Posterior cingulate gyrus (tissue), 11 donors: ENCODE measurements at regions not wholly inside any gene's neighbourhood (a gene's known extent, or its start where the extent isn't known, plus 50 kb on each side); places are given as distances from the start of the nearest gene placed in this dataset.
"Not testable (repeated sequence)": the region's sequence is repeated elsewhere in the genome, so short reads cannot be mapped to it uniquely, and the experiment has no call there.

ENCODE experiments used
- DNase-seq, 10 donors: peaks; one replicate each; pipeline versions ENCODE4 v3.0.0 to v3.0.0-alpha.2; 2020 to 2021; ENCODE audit warnings: mixed read lengths in 3 of 10
- intact Hi-C: fragments of 100-400 bp; cut with DNase I; formaldehyde crosslinking; loops from one replicate; pipeline ENCODE4 v1.15.1; 2023

DNA sequence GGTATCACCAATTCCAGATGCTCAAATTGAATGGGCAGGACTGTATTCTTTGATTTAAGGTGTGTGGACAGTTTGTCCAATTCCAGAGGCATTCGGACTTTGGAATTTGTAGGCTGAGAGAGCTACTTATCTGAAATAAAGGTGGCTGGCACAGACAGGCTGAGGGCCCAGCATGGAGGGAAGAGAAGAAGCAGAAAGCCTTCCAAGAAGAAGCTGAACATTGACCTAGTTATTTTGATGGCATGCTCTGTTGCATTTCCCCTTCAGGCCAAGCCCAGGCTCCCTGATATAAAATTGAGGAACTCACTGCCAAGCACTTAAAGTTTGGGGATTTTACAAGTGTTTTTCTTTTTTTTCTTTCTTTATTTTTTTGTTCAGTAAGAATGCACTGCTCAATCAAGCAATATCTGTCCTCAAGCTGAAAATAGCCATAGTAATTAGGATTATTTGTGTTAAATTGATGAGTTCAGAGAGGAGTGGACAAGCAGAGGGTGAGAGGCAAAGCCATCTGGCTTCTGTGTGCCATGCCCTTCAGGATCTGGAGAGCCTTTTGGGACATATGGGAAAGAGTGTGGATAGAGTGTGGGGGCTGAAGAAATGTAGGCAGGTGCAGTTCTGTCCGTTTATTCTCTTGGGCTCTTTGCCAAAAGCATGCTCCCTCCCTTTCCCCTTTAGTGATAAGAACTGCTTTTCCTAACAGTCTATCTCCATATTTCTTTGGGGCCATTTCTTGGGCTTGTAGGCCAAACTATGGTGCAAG, 148.9 kb downstream of the OXSM start:
- intact Hi-C loops = no loop called here
- no peak for DNase-seq

DNA sequence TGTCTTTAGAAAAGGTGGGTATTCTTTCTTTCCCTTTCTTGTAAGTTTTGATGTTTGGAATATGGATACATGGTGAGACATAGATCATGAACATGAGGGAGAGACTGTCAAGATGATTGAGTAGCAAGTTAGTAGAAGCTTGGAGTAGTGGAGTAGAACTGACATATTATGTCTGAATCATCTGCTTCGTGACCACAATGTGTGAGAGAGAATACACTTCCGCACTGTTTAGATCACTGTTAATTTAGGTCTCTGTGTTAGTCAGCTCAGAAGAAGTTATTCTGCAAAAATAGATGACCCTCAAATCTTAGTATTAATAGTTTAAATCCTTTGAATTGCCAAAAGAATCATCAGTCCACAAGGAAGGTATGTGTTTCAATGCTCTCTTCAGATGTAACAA, 151.0 kb downstream of the OXSM start:
- no peak for DNase-seq
- intact Hi-C loops = no loop called here

DNA sequence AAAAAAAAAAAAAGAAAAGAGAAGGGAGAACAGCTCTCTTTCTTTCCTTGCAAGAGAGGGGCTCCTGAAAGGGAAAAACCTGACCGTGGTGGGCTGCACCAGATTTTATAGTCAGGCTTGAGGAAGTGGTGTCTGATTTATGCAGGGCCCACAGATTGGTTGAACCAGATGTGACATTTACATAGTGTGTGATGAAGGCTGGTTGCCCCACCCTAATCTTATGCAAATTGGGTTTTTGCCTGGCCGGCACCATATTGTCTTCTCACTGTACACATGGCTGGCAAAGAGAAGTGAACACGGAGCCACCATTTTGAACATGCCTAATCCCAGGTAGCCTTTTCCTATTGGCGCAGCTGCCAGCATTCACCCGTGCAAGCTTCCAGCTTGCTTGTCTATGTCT, 154.4 kb downstream of the OXSM start:
- intact Hi-C loops = no loop called here
- no peak for DNase-seq

DNA sequence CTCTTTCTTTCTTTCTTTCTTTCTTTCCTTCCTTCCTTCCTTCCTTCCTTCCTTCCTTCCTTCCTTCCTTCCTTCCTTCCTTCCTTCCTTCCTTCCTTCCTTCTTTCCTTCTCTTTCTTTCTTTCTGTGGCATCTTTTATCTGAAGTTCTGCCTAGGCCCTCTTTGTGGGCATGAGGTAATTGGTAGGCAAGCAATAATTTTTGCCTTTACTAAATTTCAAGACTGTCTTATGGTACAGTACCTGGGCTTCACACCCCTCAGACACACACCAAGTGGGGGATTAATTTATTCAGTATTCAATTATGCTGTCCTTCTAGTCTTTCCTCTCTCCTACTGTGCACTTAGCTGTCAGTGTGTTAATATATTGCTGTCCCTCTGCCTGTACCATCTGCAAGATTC, 155.5 kb downstream of the OXSM start:
- intact Hi-C loops = no loop called here
- DNase-seq = no peak

DNA sequence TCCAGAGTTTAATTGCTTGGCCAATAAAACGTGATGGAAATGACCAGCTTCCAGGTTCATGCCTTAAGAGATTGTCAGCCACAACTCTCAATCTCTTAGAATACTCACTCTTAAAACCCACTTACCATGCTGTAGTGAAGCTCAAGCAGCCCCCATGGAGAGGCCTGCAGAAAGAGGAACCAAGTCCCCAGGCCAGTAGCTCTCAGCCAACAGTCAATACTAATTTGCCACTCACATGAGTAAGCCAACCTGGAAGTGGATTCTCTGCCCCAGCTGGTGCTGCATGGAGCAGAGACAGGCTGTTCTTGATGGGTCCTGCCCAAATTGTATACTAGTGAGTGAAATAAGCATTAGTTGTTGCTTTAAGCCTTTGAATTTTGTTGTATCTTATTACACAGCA, 155.9 kb downstream of the OXSM start:
- intact Hi-C loops = no loop called here
- no peak for DNase-seq

DNA sequence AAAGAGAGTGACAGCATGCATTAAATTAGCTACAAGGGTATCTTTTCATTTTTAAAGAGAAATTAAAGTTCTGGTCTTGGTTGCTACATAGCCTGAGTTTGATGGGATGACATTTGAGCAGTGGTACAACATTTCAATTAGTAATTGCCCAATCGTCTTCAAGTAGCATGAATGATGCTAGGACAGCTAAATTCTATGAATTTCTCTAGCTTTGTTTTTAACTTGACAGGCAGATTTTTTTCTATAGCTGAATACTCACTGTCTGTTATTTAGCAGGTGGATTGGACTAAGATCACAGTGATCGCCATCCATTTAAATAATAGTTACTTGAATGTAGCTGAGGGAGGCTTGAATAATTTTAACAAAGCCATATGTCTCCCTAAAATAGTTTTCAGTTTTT, 162.2 kb downstream of the OXSM start:
- no peak for DNase-seq
- intact Hi-C loops = no loop called here

DNA sequence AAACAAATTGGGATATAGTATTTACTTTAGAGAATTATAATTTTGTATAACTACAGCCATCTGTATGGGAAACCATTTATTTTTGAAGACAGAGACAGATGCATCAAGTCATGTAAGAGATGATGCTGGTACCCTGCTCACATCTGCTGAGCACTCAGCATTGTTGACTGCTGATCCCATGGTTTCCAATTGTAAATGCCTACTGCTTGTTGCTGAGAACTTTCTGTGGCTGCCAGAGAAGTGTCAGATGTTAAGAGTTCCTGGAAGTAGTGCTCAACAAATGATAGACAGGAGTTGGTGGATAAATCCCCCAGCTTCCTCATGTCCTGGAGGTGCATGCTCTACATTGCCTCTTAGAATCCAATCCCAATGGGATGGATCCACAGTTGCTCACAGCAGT, 167.1 kb downstream of the OXSM start:
- intact Hi-C loops = no loop called here
- DNase-seq = no peak

DNA sequence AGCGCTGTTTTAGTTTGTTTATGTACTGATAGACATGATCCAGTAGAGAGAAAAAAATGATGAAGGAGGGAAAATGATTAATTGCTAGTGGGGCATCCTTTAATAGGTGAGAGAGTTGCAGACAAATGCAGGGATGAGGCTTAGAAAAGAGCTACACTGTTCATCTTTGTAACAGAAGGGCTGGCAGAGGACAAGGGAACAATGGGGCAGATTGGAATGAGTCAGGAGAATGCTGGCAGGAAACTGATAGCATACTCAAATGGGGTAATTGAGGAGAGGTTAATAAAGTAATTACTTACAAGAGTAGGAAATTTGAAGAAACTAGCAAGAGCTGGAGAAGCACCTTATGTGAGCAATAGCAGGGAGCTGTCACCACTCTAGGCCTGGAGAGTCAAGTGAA, 170.9 kb downstream of the OXSM start:
- intact Hi-C loops = no loop called here
- no peak for DNase-seq

DNA sequence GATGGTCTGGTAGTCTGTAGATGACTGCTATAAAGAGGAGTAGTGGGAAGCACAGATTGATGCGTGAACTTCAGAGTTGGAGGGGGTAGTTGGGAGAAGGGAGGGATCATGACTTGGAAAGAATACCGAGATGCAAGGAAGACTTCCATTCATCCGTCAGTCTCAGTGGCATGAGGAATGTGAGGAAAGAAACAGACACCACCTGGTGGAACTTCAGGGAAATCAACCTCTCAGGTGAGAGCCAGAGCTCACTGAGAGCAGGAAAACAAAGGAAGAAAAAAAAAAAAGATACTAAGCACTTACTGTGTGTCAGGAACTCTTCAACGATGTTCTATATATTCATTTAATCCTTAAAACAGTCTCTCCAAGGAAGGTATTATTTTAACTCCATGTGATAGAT, 172.4 kb downstream of the OXSM start:
- intact Hi-C loops = no loop called here
- DNase-seq = no peak

DNA sequence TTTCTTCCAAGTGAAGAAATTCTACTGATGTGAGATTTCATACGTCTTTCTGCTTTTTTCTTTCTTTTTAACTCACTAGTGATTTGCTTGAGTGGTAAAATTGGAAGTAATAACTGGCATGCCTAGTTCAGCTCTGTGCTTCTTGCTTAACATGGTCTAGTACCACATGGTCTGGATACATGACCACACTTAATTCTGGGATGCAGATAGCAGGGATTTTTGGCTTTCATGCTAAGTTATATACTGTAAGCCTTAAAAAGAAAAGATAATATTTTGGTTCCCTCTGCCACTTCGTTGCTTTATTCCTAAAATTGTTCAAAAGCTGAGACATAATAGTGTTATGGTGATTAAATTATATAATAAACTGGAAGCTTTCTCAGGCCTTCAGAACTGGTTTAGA, 174.3 kb downstream of the OXSM start:
- DNase-seq = no peak
- intact Hi-C loops = no loop called here

DNA sequence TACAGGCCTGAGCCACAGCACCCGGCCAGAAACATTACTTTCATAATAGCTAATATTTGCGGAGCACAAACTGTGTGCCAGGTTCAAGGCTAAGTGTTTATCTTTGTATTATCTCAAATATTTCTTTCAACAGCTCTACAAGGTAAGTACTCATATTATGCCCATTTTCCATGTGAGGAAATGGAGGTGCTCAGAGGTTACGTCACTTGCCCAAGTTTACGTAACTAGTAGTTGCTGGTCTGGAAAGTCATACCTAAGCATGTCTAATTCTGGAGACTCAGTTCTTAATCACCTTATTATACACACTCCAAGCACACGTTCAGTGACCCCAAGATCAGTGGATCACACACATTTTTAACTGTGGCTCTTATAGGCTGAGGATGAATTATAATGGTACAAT, 177.5 kb downstream of the OXSM start:
- intact Hi-C loops = no loop called here
- DNase-seq = no peak

DNA sequence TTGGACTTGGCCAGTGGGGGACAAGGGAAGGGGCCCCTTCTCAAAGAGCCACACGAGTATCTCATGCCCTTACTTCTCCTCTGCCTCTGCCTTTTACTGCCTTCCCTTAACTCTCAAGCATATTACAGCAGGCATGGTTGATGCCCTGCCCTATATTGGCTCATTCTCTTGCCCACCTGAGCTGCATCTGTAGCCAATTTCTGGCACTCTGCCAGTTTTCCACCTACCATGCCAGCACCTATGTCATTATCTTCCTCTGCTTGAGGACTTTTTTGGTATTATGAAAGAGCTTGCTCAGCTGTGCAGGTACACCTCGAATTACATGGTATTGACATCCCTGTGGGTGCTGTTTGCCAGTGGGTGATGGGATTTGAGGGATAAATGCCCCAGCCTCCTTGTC, 181.8 kb downstream of the OXSM start:
- intact Hi-C loops = no loop called here
- DNase-seq = no peak

DNA sequence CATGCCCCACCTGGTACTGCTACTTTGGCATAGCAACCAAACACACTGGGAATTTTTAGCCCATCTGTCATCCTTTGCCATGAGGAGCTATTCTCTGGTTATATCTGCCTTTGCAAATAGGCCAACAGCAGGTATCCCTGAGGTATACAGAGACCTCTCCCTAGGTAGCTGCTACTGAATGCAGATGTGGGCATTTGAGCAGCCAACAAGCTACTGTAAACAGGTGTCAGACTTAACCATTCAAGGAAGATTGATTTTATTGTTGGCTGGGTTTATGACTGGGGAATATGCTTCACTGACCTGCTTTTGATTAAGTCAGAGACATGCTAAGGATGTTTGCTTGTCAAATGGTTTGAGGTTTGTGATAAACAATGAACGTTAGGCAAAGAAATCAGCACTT, 183.2 kb downstream of the OXSM start:
- DNase-seq = no peak
- intact Hi-C loops = no loop called here

DNA sequence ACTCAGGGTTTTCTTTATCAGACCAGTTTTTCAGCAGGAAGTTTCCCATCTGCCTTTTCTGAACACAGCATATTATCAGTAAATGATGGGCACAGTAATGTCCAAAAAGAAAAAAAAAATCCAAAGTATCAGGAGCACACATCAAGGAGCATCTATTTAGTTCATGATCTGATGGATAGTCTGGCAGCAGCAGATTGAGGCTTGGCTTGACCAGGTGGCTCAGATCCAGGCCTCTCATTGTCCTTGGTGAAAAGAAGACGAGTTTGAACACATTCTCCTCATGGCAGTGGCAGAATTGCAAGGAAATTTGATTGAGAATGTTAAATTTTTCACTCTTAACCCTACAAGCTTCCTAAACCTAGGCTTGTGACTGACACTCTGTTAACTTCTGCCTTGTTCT, 192.9 kb downstream of the OXSM start:
- intact Hi-C loops = no loop called here
- DNase-seq = no peak

DNA sequence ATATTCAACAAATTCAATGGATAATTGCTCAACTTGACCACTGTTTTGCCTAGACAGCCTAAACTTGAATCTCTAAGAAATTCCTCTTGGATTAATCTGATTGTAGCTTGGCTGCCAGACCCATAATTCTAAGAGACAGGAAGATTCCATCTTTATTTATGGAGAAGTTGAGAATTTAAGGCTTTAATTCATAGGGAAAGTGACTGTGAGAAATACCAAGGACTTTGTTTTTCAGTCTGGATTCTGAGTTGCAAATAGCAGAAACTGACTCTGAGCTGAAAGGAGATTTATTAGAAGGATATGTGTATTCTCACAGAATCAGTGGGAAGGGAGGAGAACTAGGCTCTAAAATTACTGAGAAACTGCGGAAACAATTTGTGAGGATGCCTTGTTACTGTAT, 195.7 kb downstream of the OXSM start:
- DNase-seq = no peak
- intact Hi-C loops = no loop called here

DNA sequence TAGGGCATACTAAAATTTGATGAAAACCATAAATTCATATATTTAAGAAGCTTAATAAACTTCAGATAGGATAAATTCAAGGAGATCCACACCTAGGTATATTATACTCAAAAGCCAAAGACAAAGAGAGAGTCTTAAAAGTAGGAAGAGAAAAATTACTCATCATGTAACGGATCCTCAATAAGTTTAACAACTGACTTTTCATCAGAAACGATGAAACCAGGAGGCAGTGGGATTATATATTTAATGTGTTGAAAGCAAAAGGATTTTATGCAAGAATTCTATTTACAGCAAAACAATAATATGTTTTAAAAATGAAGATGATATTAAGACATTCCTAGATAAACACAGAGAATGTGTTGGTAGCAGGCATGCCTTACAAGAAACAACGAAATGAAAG, 202.7 kb downstream of the OXSM start:
- intact Hi-C loops = no loop called here
- no peak for DNase-seq

DNA sequence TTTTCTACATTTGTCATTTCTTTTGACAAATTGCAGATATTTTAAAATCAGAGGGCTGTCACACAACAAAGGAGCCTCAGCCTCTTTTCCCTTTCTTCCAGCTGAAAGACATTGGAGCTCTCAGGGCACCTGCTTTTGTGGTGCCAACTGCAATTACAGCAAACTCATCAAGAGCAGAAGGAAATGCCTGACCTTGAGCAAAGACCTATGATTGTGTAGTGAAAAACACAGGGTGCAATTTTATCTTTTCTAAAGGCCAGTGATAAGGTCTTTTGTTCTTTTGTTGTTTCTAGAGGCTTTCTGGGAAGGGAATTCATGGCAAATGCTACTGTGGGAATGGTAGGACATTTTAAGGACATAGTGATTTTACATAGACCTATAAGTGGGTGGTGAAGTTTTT, 214.3 kb downstream of the OXSM start:
- intact Hi-C loops = no loop called here
- no peak for DNase-seq

DNA sequence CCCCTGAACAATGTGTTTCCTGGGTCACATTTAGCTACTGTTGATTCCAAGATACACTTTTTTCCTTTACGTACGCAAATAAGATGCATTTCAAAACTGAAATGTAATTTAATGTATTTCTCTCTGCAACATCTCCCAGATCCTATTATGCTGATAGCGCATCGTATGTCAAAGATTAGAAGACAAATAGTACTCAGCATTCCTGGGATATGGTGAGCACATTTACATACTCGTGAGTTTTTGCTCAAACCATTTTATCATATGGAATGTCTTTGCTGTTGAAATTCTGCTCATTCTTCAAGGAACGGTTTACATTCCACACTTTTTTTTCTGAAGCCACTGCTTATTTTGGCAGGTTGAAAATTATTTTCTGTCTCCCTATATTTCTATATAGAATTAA, 221.4 kb downstream of the OXSM start:
- intact Hi-C loops = no loop called here
- no peak for DNase-seq

DNA sequence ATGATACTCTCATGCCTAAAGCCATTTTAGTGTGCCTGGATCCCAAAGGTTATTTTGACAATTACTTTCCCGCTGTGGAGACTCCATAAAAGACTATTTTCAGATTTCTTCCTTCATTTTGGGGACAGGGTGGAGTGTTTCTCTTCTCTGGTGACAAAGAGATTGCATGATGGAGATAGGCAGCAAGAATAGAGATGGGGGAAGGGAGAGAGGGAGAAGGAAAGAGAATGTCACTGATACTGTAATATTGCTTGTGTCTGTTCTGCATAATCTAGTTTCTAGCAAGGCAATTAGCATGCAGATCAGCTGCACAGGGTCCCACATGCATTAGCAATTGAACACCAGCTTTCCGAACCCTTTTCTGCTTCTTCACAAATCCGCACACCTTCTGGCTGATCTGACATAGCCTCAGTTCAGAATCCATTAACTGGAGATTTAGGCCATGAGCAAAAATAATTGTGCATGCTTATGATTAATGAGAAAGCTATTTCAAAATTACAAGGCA, 222.4 kb downstream of the OXSM start:
- no peak for DNase-seq
- intact Hi-C loops = no loop called here

DNA sequence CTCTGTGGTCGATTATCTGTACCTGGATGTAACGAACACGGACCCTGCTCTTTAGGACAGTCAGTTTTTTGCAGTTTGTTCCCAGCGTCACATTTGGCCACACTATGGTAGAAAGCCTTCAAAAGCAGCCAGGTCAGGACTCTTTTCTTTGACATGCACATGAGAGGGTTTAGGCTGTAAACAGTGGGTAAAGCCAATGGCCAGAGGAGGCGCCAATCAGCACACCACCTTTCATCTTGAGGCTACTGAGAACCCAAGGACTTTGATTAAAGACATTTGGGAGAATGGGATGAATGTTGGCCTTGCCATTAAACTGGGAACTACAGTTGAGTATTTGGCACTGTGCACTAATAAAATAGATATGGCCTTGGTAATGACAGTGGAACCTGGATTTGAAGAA, 225.9 kb downstream of the OXSM start:
- DNase-seq = no peak
- intact Hi-C loops = no loop called here

DNA sequence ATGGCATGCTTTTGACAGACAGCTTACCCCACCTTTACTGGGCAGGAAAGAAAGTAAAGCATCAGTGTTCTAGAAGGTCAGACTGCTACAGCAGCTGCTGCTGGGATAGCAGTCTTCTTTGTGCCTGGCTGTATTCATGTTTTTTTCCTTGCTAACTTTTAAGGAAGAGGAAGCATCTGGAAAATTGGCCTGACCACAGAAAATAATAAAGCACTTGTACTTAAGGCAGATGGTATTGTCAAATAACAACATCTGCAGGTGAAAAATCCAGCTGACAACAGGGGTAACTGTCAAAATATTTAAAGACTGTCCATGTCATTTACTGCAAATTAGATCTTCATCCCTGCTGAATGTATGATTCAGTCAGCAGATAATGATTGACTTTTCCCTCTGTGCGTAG, 229.0 kb downstream of the OXSM start:
- intact Hi-C loops = no loop called here
- no peak for DNase-seq

DNA sequence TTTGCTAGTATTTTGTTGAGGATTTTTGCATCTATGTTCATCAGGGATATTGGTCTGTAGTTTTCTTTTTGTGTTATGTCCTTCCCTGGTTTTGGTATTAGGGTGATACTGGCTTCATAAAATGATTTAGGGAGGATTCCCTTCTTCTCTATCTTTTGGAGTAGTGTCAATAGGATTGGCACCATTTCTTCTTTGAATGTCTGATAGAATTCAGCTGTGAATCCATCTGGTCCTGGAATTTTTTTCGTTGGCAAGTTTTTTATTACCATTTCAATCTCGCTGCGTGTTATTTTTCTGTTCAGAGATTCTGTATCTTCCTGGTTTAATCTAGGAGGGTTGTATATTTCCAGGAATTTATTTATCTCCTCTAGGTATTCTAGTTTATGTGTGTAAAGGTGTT, 234.3 kb downstream of the OXSM start:
- intact Hi-C loops, DNase-seq: not testable (repeated sequence)

DNA sequence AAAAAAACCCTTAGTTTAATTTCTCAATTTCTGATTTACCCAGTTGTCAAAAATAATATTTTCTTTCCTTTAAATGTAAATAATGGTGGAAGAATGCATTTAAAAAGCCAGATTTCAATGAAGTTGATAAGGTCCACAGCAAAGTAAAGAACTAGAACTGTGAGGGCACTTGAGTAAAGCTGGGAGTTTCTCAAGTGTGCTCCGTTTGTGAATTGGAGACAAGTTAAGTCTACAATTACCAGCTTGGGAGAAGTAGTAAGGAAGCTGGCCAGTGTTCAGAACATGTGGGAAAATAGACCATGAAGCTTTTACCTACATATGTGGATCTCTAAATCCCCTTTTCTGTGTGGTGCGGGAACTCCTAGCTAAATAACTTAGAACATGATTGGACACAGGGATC, 239.4 kb downstream of the OXSM start:
- intact Hi-C loops = no loop called here
- DNase-seq = no peak
